Vagina (tissue), 2 donors: ENCODE measurements at regions not wholly inside any gene's neighbourhood (a gene's known extent, or its start where the extent isn't known, plus 50 kb on each side); places are given as distances from the start of the nearest gene placed in this dataset.

Source experiments
- DNase-seq, 2 donors: peaks; one replicate each; pipeline ENCODE4 v3.0.0-alpha.2; 2017; ENCODE audit errors: extremely low spot score in 2 of 2
- H3K27ac ChIP-seq: fragments of 200-600 bp; sonication (generic); one replicate; pipeline ENCODE4 v1.5.1; 2019
- H3K27me3 ChIP-seq: fragments of 200-600 bp; sonication (generic); one replicate; pipeline ENCODE4 v1.5.1; 2019
- H3K36me3 ChIP-seq, 2 donors: fragments of 200-600 bp; sonication (generic); one replicate each; pipeline ENCODE4 v1.5.1; 2017 to 2019
- H3K4me1 ChIP-seq: fragments of 200-600 bp; sonication (generic); one replicate; pipeline ENCODE4 v1.5.1; 2019
- H3K4me3 ChIP-seq, 2 donors: fragments of 200-600 bp; sonication (generic); 1 replicate in 1 of 2; 2 replicates in 1 of 2; pipeline ENCODE4 v1.5.1; 2016 to 2019
- H3K9me3 ChIP-seq: fragments of 200-600 bp; sonication (generic); one replicate; pipeline ENCODE4 v1.5.1; 2019
- CTCF ChIP-seq, 3 experiments: fragments of 450-650 bp in 2 of 3; fragments of 200-600 bp in 1 of 3; sonication (generic) in 1 of 3; IDR thresholded peaks; one replicate each; pipeline ENCODE4 v1.5.1; 2017 to 2019; ENCODE audit warnings: antibody characterized with exemption in 3 of 3, mild to moderate bottlenecking in 2 of 3, moderate library complexity in 2 of 3
- POLR2A ChIP-seq, 2 donors: fragments of 450-650 bp; IDR thresholded peaks; one replicate each; pipeline ENCODE4 v1.6.1; 2017; ENCODE audit warnings: antibody characterized with exemption in 2 of 2, mild to moderate bottlenecking in 2 of 2, moderate library complexity in 2 of 2
- POLR2AphosphoS5 ChIP-seq, 2 donors: sonication (generic); formaldehyde crosslinking; IDR thresholded peaks; one replicate each; pipeline ENCODE4 v1.9.0; 2017; ENCODE audit warnings: antibody characterized with exemption in 2 of 2, mild to moderate bottlenecking in 2 of 2, low read depth in 1 of 2; ENCODE audit not compliant: insufficient read depth in 1 of 2
- intact Hi-C: fragments of 100-400 bp; cut with DNase I; formaldehyde crosslinking; loops from one replicate; pipeline ENCODE4 v1.15.1; 2023

DNA sequence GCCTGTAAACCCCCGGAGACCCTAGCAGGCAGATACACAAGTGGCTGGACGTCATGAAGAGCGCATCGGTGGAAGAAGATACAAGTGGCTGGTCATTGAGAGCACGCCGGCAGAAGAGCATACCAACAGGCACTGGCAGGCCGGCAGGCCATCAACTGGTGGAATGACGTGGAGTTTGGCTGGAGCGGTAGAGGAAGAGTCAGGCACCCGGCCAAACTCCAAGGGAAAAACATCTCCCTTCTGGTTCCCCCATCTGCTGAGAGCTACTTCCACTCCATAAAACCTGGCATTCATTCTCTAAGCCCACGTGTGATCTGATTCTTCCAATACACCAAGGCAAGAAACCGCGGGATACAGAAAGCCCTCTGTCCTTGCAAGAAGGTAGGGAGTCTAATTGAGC is 113.4 kb upstream of the NPSR1 start:
- H3K27me3 ChIP-seq, result no peaks in the 10 kb centered on the region
- TF ChIP-seq CTCF (IDR thresholded peaks at IDR 0.05), result no peak
- no peak for TF ChIP-seq POLR2AphosphoS5 (IDR thresholded peaks at IDR 0.05; ENCODE audit: insufficient read depth in 1 of 2, low read depth in 1 of 2)
- no peak for TF ChIP-seq POLR2A (IDR thresholded peaks at IDR 0.05)
- H3K36me3 ChIP-seq, result no peaks in the 10 kb centered on the region
- H3K27ac ChIP-seq, result no peak overlapping the region
- no peaks in the 10 kb centered on the region for H3K4me1 ChIP-seq
- intact Hi-C loops, result no loop called here
- no peak overlapping the region for H3K4me3 ChIP-seq
- no peak for DNase-seq
- H3K9me3 ChIP-seq, result no peaks in the 10 kb centered on the region

GRCh38 chr7:34550996-34551395 is 107.0 kb upstream of the NPSR1 start:
- intact Hi-C loops, result no loop called here
- Histone ChIP-seq H3K9me3 (no peaks in the 10 kb centered on the region), H3K4me1 (no peaks in the 10 kb centered on the region), H3K27me3 (no peaks in the 10 kb centered on the region), H3K4me3 (no peak overlapping the region), H3K36me3 (no peaks in the 10 kb centered on the region), H3K27ac (no peak overlapping the region)
- TF ChIP-seq POLR2A (IDR thresholded peaks at IDR 0.05), result no peak
- TF ChIP-seq POLR2AphosphoS5 (IDR thresholded peaks at IDR 0.05; ENCODE audit: insufficient read depth in 1 of 2, low read depth in 1 of 2), result no peak
- no peak for TF ChIP-seq CTCF (IDR thresholded peaks at IDR 0.05)
- no peak for DNase-seq

DNA sequence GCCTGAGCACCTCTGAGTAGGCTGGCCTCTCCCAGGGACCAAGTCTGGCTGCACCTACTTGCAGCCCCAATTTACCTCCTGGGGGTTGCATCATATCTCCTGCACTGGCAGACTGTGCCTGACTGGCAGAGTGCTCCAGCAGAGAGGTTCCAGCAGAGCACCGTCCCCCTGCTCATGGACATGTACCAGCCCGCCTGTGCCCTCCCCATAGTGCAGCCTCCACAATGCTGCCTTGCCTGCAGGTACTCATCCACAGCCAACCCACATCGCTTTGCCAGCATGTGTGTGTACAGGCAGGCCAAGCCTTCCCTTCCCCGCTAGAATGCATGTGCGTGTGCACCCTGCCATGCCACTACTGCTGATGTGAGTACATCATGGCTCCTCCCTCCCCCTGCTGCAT is 105.5 kb upstream of the NPSR1 start:
- Histone ChIP-seq H3K4me1 (no peaks in the 10 kb centered on the region), H3K27me3 (no peaks in the 10 kb centered on the region), H3K27ac (no peak overlapping the region), H3K9me3 (no peaks in the 10 kb centered on the region), H3K36me3 (no peaks in the 10 kb centered on the region), H3K4me3 (no peak overlapping the region)
- no peak for DNase-seq
- no peak for TF ChIP-seq CTCF (IDR thresholded peaks at IDR 0.05)
- TF ChIP-seq POLR2A (IDR thresholded peaks at IDR 0.05), result no peak
- TF ChIP-seq POLR2AphosphoS5 (IDR thresholded peaks at IDR 0.05; ENCODE audit: insufficient read depth in 1 of 2, low read depth in 1 of 2), result no peak
- intact Hi-C loops, result no loop called here

GRCh38 chr7:34558022-34558421 is 100.0 kb upstream of the NPSR1 start:
- Histone ChIP-seq H3K27me3 (no peaks in the 10 kb centered on the region), H3K4me1 (no peaks in the 10 kb centered on the region), H3K27ac (no peak overlapping the region), H3K4me3 (no peak overlapping the region), H3K36me3 (no peaks in the 10 kb centered on the region), H3K9me3 (no peaks in the 10 kb centered on the region)
- DNase-seq, result no peak
- TF ChIP-seq POLR2AphosphoS5 (IDR thresholded peaks at IDR 0.05; ENCODE audit: insufficient read depth in 1 of 2, low read depth in 1 of 2) (no peak), POLR2A (IDR thresholded peaks at IDR 0.05) (no peak), CTCF (IDR thresholded peaks at IDR 0.05) (no peak)
- intact Hi-C loops, result no loop called here

- intact Hi-C loops, result no loop called here
- Histone ChIP-seq H3K9me3 (no peaks in the 10 kb centered on the region), H3K4me1 (no peaks in the 10 kb centered on the region), H3K4me3 (no peak overlapping the region), H3K27me3 (no peaks in the 10 kb centered on the region), H3K36me3 (no peaks in the 10 kb centered on the region), H3K27ac (no peak overlapping the region)
- TF ChIP-seq POLR2A (IDR thresholded peaks at IDR 0.05), result no peak
- TF ChIP-seq CTCF (IDR thresholded peaks at IDR 0.05), result no peak
- no peak for TF ChIP-seq POLR2AphosphoS5 (IDR thresholded peaks at IDR 0.05; ENCODE audit: insufficient read depth in 1 of 2, low read depth in 1 of 2)
- no peak for DNase-seq
Measured at GRCh38 chr7:34564091-34564490, 93.9 kb upstream of the NPSR1 start.
